GM21825 (cell line): ENCODE measurements at regions not wholly inside any gene's neighbourhood (a gene's known extent, or its start where the extent isn't known, plus 50 kb on each side); places are given as distances from the start of the nearest gene placed in this dataset.

ENCODE experiments used
- ATAC-seq: cut with Tn5 transposase; IDR thresholded peaks from one replicate; pipeline ENCODE4 v1.9.1; 2021; ENCODE audit warnings: mild to moderate bottlenecking, moderate library complexity; ENCODE audit not compliant: unreplicated experiment

GRCh38 chr6:156319707-156320106 is 457.5 kb upstream of the ARID1B start:
- ATAC-seq = no peak

- ATAC-seq = no peak
These were observed 460.5 kb upstream of the ARID1B start for GRCh38 chr6:156316583-156317125.

- no peak for ATAC-seq
These were observed 462.0 kb upstream of the ARID1B start for GRCh38 chr6:156315146-156315545.

- ATAC-seq = no peak
These were observed 464.1 kb upstream of the ARID1B start for GRCh38 chr6:156313037-156313436.

DNA sequence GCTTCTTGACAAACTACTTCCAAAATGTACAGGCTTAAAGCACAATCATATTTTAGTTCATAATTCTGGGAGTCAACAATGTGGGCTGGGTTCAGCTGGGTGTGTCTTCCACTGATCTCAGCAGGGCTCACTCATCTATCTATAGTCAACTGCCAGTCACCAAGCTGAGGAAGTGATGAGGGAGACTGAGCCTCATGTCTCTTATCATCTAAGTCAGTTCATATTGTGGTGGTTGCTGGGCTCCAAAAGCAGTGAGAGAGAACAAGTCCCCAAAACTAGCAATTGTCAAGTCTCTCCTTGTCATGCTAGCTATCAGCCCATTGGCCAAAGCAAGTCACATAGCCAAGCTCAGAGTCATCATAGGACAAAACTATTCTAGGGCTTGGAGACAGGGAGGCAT is 465.9 kb upstream of the ARID1B start:
- ATAC-seq = no peak

- ATAC-seq = no peak
These were observed 466.5 kb upstream of the ARID1B start for GRCh38 chr6:156310701-156311100.

GRCh38 chr6:156309017-156309416 is 468.2 kb upstream of the ARID1B start:
- no peak for ATAC-seq

DNA sequence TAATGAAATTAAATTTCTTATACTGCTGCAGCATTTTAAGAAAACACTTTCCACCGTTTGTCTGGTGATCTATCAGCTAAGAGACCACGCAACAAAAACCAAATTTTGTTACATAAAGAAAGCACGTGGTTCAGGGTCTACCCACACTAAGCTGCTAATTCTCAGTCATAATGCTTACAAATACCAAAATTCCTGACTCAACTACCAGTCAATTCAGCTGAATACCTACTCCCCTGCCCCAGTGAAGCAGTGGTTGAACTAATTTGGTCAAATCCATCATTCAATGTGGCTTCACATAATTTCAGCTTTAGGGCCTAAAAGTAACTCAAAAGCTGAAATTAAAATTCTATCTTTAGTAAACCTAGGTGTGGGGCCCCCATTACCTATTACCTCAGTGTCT is 468.6 kb upstream of the ARID1B start:
- no peak for ATAC-seq

- ATAC-seq = no peak
These were observed 470.6 kb upstream of the ARID1B start for GRCh38 chr6:156306531-156306930.

DNA sequence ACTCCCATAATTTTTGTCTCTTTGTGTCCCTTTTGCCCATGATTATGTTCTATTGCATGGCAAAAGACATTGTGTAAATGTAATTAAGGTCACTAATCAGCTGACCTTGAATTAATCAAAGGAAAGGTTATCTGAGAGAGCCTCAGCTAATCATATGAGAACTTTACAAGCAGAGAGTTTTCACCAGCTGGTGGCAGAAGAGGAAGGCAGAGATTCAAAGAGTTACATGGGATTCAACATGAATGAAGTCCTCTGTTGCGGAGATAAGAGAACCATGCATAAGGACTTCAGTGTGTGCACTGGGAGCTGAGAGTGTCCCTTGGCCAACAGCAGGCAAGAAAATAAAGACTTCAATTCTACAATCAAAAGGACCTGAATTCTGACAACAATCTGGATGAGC is 494.1 kb upstream of the ARID1B start:
- no peak for ATAC-seq

- ATAC-seq = no peak
These were observed 495.1 kb upstream of the ARID1B start for GRCh38 chr6:156282087-156282486.

- no peak for ATAC-seq
These were observed 495.9 kb upstream of the ARID1B start for GRCh38 chr6:156281266-156281665.

DNA sequence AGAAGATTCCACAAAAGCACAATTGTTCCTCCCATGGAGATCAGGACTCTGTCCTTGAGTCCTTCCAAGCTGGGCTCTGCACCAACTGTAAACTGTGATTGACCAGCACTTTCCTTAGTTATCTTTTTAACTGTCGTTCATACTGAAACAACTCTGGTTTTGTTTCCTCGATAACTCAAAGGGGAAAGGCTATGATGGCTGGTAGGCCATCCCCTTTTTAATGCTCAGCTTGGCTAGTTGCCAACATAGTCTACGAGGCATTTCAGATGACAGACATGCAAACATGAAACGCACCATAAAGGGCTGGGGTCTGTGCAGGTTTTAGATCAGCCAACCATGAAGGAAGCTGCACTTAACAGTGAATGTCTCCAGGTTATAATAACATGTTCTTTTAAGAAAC is 497.1 kb upstream of the ARID1B start:
- no peak for ATAC-seq

DNA sequence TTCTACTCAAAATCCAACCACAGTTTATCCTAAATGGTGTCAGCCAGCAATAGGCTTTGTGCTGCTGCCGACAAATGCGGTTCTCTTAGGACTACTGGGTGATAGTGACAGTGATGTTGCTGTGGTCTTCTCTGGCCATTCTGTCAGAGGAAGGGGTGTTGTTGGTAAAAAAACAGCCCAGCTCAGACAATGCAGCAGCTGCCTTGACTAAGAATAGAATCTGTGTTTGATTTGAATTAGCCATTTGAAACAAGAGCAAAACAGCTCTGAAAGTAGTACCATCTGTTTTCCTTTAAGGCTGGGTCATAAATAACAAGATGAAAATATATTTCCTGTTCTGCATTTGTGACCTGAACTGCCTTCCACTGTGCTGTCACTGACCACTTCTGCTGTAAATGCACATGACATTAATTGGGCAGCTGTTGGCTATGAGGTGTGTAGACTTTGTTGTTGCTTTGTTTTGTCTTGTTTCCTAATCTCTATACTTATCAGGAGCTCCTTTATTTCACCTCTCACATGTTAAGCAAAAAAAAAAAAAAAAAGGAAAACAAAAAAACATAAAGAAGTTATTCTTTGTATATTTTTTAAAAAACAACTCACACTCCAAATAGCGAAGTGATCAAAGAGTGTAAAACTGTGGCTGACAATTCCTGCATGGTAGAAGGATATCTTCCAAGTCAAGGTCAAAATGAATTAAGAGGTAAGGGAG is 497.8 kb upstream of the ARID1B start:
- ATAC-seq = peak; percentile 77

DNA sequence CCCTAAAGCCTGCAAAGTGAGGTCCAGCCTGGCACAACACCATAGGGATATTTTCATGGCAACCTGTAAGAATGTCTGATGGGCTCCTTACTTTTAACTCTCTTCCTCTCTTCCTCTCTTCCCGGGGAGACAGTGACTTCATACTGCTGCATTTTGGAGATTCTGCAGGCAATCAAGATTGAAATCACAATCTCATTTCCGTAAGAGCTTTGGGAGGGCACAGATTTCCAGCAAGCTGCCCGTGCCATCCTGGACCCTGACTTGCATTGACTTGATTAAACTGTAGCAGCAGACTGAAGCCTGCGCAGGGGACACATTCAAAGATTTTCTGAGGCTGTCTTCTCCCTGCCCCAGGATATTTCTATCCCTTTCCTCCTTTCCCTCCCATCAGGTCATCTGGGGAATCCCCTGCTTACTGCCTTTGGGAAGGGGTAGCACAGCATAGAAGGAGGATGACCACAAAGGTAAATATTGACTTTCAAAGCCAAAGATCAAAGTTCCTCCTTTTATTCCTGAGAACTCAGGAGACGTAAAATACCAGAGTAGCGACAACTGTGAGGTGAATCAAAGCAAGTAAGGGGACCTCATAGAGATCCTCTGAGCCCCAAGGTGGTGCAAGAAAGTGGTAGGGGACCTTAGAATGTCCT is 504.0 kb upstream of the ARID1B start:
- no peak for ATAC-seq

GRCh38 chr6:156269751-156270369 is 507.3 kb upstream of the ARID1B start:
- ATAC-seq = no peak

GRCh38 chr6:156268849-156269248 is 508.3 kb upstream of the ARID1B start:
- ATAC-seq = no peak

DNA sequence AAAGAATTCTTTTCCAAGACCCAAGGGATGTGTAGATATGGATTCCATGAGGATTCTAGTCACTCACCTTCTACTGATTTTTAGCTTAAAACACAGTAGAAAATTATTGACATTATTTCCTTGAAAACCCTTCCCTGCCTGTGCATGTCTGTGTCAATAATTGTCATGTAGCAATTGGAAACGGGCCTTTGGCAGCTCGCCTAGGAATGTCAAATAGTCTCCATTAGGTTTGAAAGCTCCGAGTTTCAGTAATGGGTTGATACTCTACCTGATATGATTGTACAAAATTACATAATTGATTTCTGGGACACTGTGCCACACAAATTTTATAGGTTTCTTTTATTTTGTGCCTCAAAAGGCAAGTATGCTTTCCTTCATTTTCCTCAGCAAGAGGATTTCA is 515.2 kb upstream of the ARID1B start:
- no peak for ATAC-seq

DNA sequence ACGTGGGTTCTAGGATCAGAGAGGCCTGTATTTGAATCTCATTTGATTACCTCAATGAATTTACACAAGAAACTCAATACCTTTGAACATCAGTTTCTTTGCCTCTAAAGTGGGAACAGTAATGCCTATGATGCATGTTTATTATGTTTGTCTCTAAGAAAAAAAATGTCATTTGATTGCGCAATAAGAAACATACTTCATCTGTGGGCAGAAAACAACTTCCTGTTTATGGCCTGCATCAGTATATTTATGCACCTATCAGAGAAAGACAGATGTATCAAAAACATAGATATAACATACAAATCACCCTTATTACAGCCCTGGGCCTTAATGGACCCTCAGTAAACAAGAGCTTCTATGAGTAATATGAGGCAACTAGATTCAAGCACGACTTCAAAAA is 516.4 kb upstream of the ARID1B start:
- no peak for ATAC-seq

GRCh38 chr6:156258981-156259380 is 518.2 kb upstream of the ARID1B start:
- no peak for ATAC-seq

DNA sequence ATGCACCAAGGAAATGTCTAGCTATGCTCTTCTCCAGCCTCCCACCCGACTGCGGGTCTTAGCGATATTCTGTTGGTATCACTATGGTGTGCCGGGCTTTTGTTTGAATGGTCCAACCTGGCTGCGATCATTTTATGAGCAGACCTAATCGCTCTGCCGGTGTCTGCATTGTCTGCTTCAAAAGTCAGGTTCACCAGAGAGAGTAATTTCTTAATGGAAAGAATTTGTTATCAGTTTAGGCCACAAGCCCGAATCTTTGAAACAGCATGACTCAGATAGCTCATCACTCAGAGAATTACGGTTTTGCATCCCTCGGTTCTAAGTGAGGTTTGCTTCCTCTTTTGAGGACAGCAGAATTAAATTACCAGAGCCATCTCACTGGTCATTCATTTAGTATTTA is 521.0 kb upstream of the ARID1B start:
- ATAC-seq = no peak

- no peak for ATAC-seq
These were observed 522.9 kb upstream of the ARID1B start for GRCh38 chr6:156254240-156254639.
